Coronary artery (tissue), 2 donors: ENCODE measurements at regions not wholly inside any gene's neighbourhood (a gene's known extent, or its start where the extent isn't known, plus 50 kb on each side); places are given as distances from the start of the nearest gene placed in this dataset.

ENCODE experiments used
- DNase-seq: peaks from one replicate; pipeline ENCODE4 v3.0.0-alpha.2; 2017; ENCODE audit warnings: low spot score
- H3K27ac ChIP-seq, 2 donors: fragments of 200-600 bp; sonication (generic); one replicate each; pipeline ENCODE4 v1.5.1; 2016 to 2019
- H3K4me3 ChIP-seq: fragments of 200-600 bp; sonication (generic); 2 replicates; pipeline ENCODE4 v1.5.1; 2016; ENCODE audit warnings: mild to moderate bottlenecking, moderate library complexity
- TF ChIP-seq, protein P1 (sequence below): fragments of 200-600 bp; sonication (generic); IDR thresholded peaks from one replicate; pipeline ENCODE4 v1.5.1; 2019; ENCODE audit warnings: antibody characterized with exemption

DNA sequence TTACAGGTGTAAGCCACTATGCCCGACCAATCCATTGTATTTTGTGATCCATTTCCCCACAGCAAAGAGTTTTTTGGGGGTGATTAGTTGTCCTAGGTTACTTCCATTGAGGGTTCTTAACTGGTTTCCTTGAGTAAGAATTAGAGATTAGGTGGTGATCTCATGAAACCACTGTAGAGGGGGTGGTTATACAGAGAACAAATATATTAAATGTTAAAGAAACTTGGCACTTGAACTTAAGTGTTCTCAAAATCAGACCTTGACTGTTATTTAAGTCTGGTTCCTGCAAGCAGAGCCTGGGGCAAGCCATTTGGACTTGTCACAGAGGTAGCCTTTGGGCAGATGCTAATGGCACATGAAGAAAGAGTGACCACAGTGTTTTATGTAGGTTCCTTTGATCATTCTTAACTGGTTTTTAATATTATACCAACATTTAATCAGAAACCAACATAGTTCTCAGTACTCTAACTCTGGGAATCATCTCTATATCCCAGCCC is 288.5 kb downstream of the SOX4 start:
- TF ChIP-seq, protein P1, sequence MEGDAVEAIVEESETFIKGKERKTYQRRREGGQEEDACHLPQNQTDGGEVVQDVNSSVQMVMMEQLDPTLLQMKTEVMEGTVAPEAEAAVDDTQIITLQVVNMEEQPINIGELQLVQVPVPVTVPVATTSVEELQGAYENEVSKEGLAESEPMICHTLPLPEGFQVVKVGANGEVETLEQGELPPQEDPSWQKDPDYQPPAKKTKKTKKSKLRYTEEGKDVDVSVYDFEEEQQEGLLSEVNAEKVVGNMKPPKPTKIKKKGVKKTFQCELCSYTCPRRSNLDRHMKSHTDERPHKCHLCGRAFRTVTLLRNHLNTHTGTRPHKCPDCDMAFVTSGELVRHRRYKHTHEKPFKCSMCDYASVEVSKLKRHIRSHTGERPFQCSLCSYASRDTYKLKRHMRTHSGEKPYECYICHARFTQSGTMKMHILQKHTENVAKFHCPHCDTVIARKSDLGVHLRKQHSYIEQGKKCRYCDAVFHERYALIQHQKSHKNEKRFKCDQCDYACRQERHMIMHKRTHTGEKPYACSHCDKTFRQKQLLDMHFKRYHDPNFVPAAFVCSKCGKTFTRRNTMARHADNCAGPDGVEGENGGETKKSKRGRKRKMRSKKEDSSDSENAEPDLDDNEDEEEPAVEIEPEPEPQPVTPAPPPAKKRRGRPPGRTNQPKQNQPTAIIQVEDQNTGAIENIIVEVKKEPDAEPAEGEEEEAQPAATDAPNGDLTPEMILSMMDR: no peak

GRCh38 chr6:21883595-21884328 is 290.2 kb downstream of the SOX4 start:
- peak overlapping the region in 1 of 2 donors; percentile 7 for H3K27ac ChIP-seq

More for the DNA sequence above, 288.5 kb downstream of the SOX4 start:
- DNase-seq: no peak
- no peak overlapping the region for H3K27ac ChIP-seq
- no peak overlapping the region for H3K4me3 ChIP-seq

GRCh38 chr6:21885111-21885510 is 291.6 kb downstream of the SOX4 start:
- DNase-seq: no peak
- Histone ChIP-seq H3K27ac (peak overlapping the region; percentile 66 to 83), H3K4me3 (peak overlapping the region; percentile 42)
- TF ChIP-seq, protein P1: no peak

More at GRCh38 chr6:21883595-21884328, 290.2 kb downstream of the SOX4 start:
- H3K4me3 ChIP-seq: no peak overlapping the region
- TF ChIP-seq, protein P1: no peak
- DNase-seq: no peak

GRCh38 chr6:21885532-21886114 is 292.1 kb downstream of the SOX4 start:
- Histone ChIP-seq H3K4me3 (peak overlapping the region; percentile 42), H3K27ac (peak overlapping the region; percentile 66 to 83)
- peak; percentile 79 for DNase-seq
- TF ChIP-seq, protein P1: no peak

- no peak for DNase-seq
- Histone ChIP-seq H3K4me3 (peak overlapping the region; percentile 42), H3K27ac (peak overlapping the region; percentile 66 to 83)
- TF ChIP-seq, protein P1: no peak
Observed at GRCh38 chr6:21886542-21887151, 293.1 kb downstream of the SOX4 start.

- Histone ChIP-seq H3K4me3 (no peak overlapping the region), H3K27ac (peak overlapping the region; percentile 58 to 83)
- no peak for DNase-seq
- TF ChIP-seq, protein P1: no peak
Observed at GRCh38 chr6:21887231-21888185, 294.0 kb downstream of the SOX4 start.
